ENCODE measurements at regions not wholly inside any gene's neighbourhood (a gene's known extent, or its start where the extent isn't known, plus 50 kb on each side); places are given as distances from the start of the nearest gene placed in this dataset.
"Not testable (repeated sequence)": the region's sequence is repeated elsewhere in the genome, so short reads cannot be mapped to it uniquely, and the experiment has no call there.

DNA sequence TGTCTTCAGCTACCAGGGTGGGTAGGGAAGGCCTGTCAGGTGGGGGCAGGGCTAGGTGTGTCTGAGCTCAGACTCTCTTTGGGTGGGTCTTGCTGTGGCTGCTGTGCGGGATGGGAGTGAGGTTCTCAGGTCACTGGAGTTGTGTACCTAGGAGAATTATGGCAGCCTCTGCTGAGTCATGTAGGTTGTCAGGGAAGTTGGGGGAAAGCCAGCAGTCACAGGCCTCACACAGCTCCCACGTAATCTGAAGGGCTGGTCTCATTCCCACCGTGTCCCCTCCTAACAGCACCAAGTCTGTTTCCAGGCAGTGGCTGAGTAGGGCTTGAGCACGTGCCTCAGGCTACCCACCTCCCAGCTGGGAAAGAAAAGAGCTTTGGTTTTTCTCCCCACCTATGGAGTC lies 67.0 kb downstream of the CHCHD4 start:
- peaks cover 2% of the 10 kb centered on the region for H3K9me3 Mint-ChIP-seq
- no peak overlapping the region for H3K27ac Mint-ChIP-seq
- H3K4me1 Mint-ChIP-seq = no peaks in the 10 kb centered on the region
- CTCF ChIA-PET = no interaction called here
- no peak for DNase-seq
- no peak overlapping the region for H3K4me3 Mint-ChIP-seq
- H3K27me3 Mint-ChIP-seq = peaks cover 6% of the 10 kb centered on the region
- POLR2A ChIA-PET = no interaction called here
- no peaks in the 10 kb centered on the region for H3K36me3 Mint-ChIP-seq (ENCODE audit: low read depth)

DNA sequence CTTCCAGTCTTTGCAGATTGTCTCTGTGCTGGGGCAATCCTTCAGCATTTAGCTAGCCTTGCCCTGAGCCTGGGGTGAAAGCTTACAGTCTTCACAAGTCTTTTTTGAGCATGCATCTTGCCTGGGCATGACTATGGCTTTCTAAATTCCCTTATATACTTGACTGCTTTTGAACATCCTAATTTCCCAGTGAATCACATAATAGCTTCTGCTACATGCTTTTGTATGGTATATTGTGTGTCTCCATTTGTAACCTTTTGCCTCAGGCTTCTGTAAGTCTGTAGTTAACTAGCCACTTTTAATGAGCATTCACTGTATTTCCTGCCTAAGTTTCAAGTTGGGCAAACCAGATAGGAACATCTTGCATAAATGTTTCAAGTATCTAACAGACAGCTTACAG lies 76.8 kb downstream of the CHCHD4 start:
- Mint-ChIP-seq H3K27me3 (peaks cover 14% of the 10 kb centered on the region), H3K36me3 (ENCODE audit: low read depth) (no peaks in the 10 kb centered on the region), H3K9me3 (no peaks in the 10 kb centered on the region), H3K4me3 (no peak overlapping the region), H3K27ac (no peak overlapping the region), H3K4me1 (no peaks in the 10 kb centered on the region)
- POLR2A ChIA-PET = no interaction called here
- DNase-seq = no peak
- CTCF ChIA-PET = no interaction called here

DNA sequence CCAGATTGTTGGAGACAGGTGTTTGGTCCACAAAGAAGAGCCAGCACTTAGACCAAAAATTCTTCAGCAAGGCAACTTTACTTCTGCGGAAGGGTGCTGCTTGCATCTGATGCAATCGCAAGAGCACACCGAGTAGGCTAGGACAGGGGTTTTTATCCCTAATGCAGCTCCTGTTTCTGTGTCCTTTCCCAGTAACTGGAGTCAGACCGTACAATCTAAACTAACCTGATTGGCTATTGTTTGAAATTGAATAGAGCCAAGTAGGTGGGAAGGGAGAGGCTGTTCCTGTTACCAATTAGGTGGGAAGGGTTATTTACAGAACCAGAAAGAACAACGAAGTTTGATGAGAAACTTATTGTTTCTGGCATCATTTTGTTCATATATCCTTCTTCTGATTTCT lies 77.6 kb downstream of the CHCHD4 start:
- peaks cover 14% of the 10 kb centered on the region for H3K27me3 Mint-ChIP-seq
- POLR2A ChIA-PET = no interaction called here
- no peak overlapping the region for H3K4me3 Mint-ChIP-seq
- no peak overlapping the region for H3K27ac Mint-ChIP-seq
- H3K4me1 Mint-ChIP-seq = no peaks in the 10 kb centered on the region
- H3K36me3 Mint-ChIP-seq (ENCODE audit: low read depth) = no peaks in the 10 kb centered on the region
- no peaks in the 10 kb centered on the region for H3K9me3 Mint-ChIP-seq
- CTCF ChIA-PET = no interaction called here
- DNase-seq = no peak

GRCh38 chr3:14042680-14043079 lies 82.0 kb downstream of the CHCHD4 start:
- no peak for DNase-seq
- no peaks in the 10 kb centered on the region for H3K4me1 Mint-ChIP-seq
- no peaks in the 10 kb centered on the region for H3K9me3 Mint-ChIP-seq
- H3K27ac Mint-ChIP-seq = no peak overlapping the region
- peaks cover 9% of the 10 kb centered on the region for H3K27me3 Mint-ChIP-seq
- ChIA-PET CTCF (no interaction called here), POLR2A (no interaction called here)
- H3K4me3 Mint-ChIP-seq = no peak overlapping the region
- H3K36me3 Mint-ChIP-seq (ENCODE audit: low read depth) = no peaks in the 10 kb centered on the region

- Mint-ChIP-seq H3K4me3 (no peak overlapping the region), H3K27ac (no peak overlapping the region), H3K4me1 (no peaks in the 10 kb centered on the region), H3K9me3 (peaks cover 2% of the 10 kb centered on the region), H3K36me3 (ENCODE audit: low read depth) (no peaks in the 10 kb centered on the region), H3K27me3 (peaks cover 2% of the 10 kb centered on the region)
- ChIA-PET CTCF (no interaction called here), POLR2A (no interaction called here)
- DNase-seq = no peak
Measured at GRCh38 chr3:14039149-14039548, 85.5 kb downstream of the CHCHD4 start.

DNA sequence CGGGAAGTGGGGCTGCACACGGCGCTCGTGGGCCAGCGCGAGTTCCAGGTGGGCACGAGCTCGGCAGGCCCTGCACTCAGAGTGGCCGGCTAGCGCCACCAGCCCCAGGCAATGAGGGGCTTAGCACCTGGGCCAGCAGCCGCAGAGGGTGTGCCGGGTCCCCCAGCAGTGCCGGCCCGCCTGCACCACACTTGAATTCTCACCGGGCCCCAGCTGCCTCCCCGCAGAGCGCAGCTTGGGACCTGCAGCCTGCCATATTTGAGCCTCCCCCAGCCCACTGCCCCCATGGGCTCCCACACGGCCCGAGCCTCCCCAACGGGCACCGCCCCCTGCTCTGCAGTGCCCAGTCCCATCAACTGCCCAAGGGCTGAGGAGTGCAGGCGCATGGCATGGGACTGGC lies 87.5 kb downstream of the CHCHD4 start:
- Mint-ChIP-seq H3K4me1 (no peaks in the 10 kb centered on the region), H3K36me3 (ENCODE audit: low read depth) (no peaks in the 10 kb centered on the region), H3K4me3 (no peak overlapping the region), H3K27me3 (peaks cover 7% of the 10 kb centered on the region), H3K9me3 (peaks cover 2% of the 10 kb centered on the region), H3K27ac (no peak overlapping the region)
- ChIA-PET POLR2A (no interaction called here), CTCF (no interaction called here)
- DNase-seq = no peak

DNA sequence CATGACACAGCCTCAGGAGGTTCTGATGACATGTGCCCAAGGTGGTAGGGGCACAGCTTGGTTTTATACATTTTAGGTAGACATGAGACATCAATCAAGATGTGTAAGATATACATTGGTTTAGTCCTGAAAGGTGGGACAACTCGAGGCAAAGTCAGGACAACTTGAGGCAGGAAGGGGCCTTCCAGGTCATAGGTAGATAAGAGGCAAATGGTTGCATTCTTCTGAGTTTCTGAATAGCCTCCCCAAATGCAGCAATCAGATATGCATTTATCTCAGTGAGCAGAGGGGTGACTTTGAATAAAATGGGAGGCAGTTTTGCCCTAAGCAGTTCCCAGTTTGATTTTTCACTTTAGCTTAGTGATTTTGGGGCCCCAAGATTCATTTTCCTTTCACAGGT lies 91.6 kb downstream of the CHCHD4 start:
- Mint-ChIP-seq H3K27ac (no peak overlapping the region), H3K36me3 (ENCODE audit: low read depth) (no peaks in the 10 kb centered on the region), H3K4me3 (no peak overlapping the region), H3K9me3 (peaks cover 6% of the 10 kb centered on the region), H3K27me3 (peaks cover 14% of the 10 kb centered on the region), H3K4me1 (no peaks in the 10 kb centered on the region)
- DNase-seq = no peak
- POLR2A ChIA-PET = no interaction called here
- CTCF ChIA-PET = no interaction called here

- POLR2A ChIA-PET = no interaction called here
- CTCF ChIA-PET = no interaction called here
- Mint-ChIP-seq H3K9me3 (peaks cover 3% of the 10 kb centered on the region), H3K36me3 (ENCODE audit: low read depth) (no peaks in the 10 kb centered on the region), H3K4me3 (no peak overlapping the region), H3K4me1 (no peaks in the 10 kb centered on the region), H3K27ac (no peak overlapping the region), H3K27me3 (peaks cover 14% of the 10 kb centered on the region)
- DNase-seq = no peak
Measured at GRCh38 chr3:14031271-14031670, 93.4 kb downstream of the CHCHD4 start.

DNA sequence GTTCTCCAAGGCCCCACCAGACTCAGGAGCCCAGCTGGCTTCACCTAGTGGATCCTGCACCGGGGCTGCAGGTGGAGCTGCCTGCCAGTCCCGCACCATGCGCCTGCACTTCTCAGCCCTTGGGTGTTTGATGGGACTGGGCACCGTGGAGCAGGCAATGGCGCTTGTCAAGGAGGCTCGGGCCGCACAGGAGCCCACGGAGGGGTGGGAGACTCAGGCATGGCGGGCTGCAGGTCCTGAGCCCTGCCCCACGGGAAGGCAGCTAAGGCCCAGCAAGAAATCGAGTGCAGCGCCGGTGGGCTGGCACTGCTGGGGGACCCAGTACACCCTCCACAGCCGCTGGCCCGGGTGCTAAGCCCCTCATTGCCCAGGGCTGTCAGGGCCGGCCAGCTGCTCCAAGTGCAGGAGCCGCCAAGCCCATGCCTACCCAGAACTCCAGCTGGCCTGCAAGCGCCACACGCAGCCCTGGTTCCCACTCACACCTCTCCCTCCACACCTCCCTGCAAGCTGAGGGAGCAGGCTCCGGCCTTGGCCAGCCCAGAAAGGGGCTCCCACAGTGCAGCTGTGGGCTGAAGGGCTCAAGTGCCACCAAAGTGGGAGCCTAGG lies 95.2 kb downstream of the CHCHD4 start:
- H3K36me3 Mint-ChIP-seq (ENCODE audit: low read depth); CTCF ChIA-PET; H3K4me3 Mint-ChIP-seq; DNase-seq; H3K27ac Mint-ChIP-seq; H3K9me3 Mint-ChIP-seq; POLR2A ChIA-PET; H3K4me1 Mint-ChIP-seq: not testable (repeated sequence)
- peaks cover 11% of the 10 kb centered on the region for H3K27me3 Mint-ChIP-seq

GRCh38 chr3:14028122-14028521 lies 96.5 kb downstream of the CHCHD4 start:
- CTCF ChIA-PET = not testable (repeated sequence)

DNA sequence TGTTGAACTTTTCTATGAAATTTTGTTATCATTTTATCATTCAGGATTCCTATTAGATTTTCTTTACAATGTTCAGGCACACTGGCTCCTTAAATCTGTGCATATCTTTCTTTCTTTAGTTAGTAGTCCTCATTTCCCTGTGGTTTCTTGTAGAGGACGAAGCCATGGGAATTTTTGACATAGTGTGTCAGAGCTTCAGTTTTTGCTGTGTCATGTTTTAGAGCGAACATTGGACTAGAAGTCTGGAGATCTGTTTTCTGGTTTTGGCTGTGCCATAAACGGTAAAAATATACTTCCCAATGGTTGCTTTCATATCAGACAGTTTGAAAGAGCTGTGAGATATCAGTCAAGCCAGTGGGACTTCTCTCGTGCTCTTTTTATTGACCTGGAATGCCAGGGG lies 105.2 kb downstream of the CHCHD4 start:
- no peaks in the 10 kb centered on the region for H3K36me3 Mint-ChIP-seq (ENCODE audit: low read depth)
- H3K27ac Mint-ChIP-seq = no peak overlapping the region
- no peaks in the 10 kb centered on the region for H3K4me1 Mint-ChIP-seq
- POLR2A ChIA-PET = no interaction called here
- CTCF ChIA-PET = no interaction called here
- no peak overlapping the region for H3K4me3 Mint-ChIP-seq
- H3K9me3 Mint-ChIP-seq = peaks cover 8% of the 10 kb centered on the region
- peaks cover 7% of the 10 kb centered on the region for H3K27me3 Mint-ChIP-seq
- DNase-seq = no peak

More at GRCh38 chr3:14028122-14028521, 96.5 kb downstream of the CHCHD4 start:
- peaks cover 13% of the 10 kb centered on the region for H3K9me3 Mint-ChIP-seq
- H3K36me3 Mint-ChIP-seq (ENCODE audit: low read depth); H3K4me3 Mint-ChIP-seq; H3K4me1 Mint-ChIP-seq; DNase-seq; H3K27me3 Mint-ChIP-seq; POLR2A ChIA-PET; H3K27ac Mint-ChIP-seq: not testable (repeated sequence)

GRCh38 chr3:14016900-14017475 lies 107.7 kb downstream of the CHCHD4 start:
- POLR2A ChIA-PET = no interaction called here
- Mint-ChIP-seq H3K4me1 (no peaks in the 10 kb centered on the region), H3K27ac (no peak overlapping the region), H3K9me3 (peaks cover 3% of the 10 kb centered on the region), H3K4me3 (no peak overlapping the region), H3K27me3 (peaks cover 15% of the 10 kb centered on the region), H3K36me3 (ENCODE audit: low read depth) (no peaks in the 10 kb centered on the region)
- CTCF ChIA-PET = no interaction called here
- DNase-seq = no peak

DNA sequence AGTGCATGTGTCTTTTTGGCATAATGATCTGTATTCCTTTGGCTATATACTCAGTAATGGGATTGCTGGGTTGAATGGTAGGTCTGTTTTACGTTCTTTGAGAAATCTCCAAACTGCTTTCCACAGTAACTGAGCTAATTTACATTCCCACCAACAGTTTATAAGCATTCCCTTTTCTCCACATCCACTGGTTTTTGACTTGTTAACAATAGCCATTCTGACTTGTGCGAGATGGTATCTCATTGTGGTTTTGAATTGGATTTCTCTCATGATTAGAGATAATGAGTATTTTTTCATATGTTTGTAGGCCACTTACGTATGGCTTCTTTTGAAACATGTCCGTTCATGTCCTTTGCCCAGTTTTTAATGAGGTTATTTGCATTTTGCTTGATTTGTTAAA lies 117.7 kb downstream of the CHCHD4 start:
- peaks cover 19% of the 10 kb centered on the region for H3K27me3 Mint-ChIP-seq
- CTCF ChIA-PET = no interaction called here
- POLR2A ChIA-PET = no interaction called here
- no peak for DNase-seq
- no peaks in the 10 kb centered on the region for H3K4me1 Mint-ChIP-seq
- no peak overlapping the region for H3K27ac Mint-ChIP-seq
- H3K4me3 Mint-ChIP-seq = no peak overlapping the region
- no peaks in the 10 kb centered on the region for H3K9me3 Mint-ChIP-seq
- H3K36me3 Mint-ChIP-seq (ENCODE audit: low read depth) = no peaks in the 10 kb centered on the region

GRCh38 chr3:14001136-14001535 lies 121.3 kb upstream of the WNT7A start:
- Mint-ChIP-seq H3K9me3 (no peaks in the 10 kb centered on the region), H3K36me3 (ENCODE audit: low read depth) (no peaks in the 10 kb centered on the region), H3K4me1 (no peaks in the 10 kb centered on the region), H3K4me3 (no peak overlapping the region), H3K27ac (no peak overlapping the region), H3K27me3 (peaks cover 2% of the 10 kb centered on the region)
- ChIA-PET CTCF (no interaction called here), POLR2A (no interaction called here)
- DNase-seq = no peak
